Duodenal mucosa (tissue), 2 donors: ENCODE measurements at regions not wholly inside any gene's neighbourhood (a gene's known extent, or its start where the extent isn't known, plus 50 kb on each side); places are given as distances from the start of the nearest gene placed in this dataset.

Source experiments
- H3K27ac ChIP-seq: one replicate; pipeline ENCODE4 v1.7.0; 2013; ENCODE audit warnings: low read depth, low read length
- H3K27me3 ChIP-seq, 2 donors: one replicate each; pipeline ENCODE4 v1.7.0; 2013; ENCODE audit warnings: low read length in 2 of 2, control low read depth in 1 of 2; ENCODE audit not compliant: insufficient read depth in 2 of 2, control insufficient read depth in 1 of 2
- H3K36me3 ChIP-seq, 2 donors: one replicate each; pipeline ENCODE4 v1.7.0; 2013; ENCODE audit warnings: low read length in 2 of 2, control low read depth in 1 of 2; ENCODE audit not compliant: insufficient read depth in 2 of 2, control insufficient read depth in 1 of 2
- H3K4me1 ChIP-seq, 2 donors: one replicate each; pipeline ENCODE4 v1.7.0; 2013; ENCODE audit warnings: low read length in 2 of 2, control low read depth in 1 of 2; ENCODE audit not compliant: insufficient read depth in 2 of 2, control insufficient read depth in 1 of 2
- H3K4me3 ChIP-seq, 2 donors: one replicate each; pipeline ENCODE4 v1.7.0; 2013; ENCODE audit warnings: low read length in 2 of 2, low read depth in 1 of 2
- H3K9ac ChIP-seq, 2 donors: one replicate each; pipeline ENCODE4 v1.7.0; 2013; ENCODE audit warnings: low read length in 2 of 2, low read depth in 1 of 2
- H3K9me3 ChIP-seq, 2 donors: one replicate each; pipeline ENCODE4 v1.7.0; 2013; ENCODE audit warnings: low read length in 2 of 2, control low read depth in 1 of 2; ENCODE audit not compliant: control insufficient read depth in 1 of 2

GRCh38 chr2:236700703-236701102, 131.1 kb downstream of the ACKR3 start:
- H3K36me3 ChIP-seq, result no peaks in the 10 kb centered on the region
- H3K9me3 ChIP-seq, result no peaks in the 10 kb centered on the region
- H3K4me1 ChIP-seq, result no peaks in the 10 kb centered on the region
- no peaks in the 10 kb centered on the region for H3K27me3 ChIP-seq
- H3K4me3 ChIP-seq, result no peak overlapping the region
- no peak overlapping the region for H3K9ac ChIP-seq
- H3K27ac ChIP-seq, result no peak overlapping the region

- Histone ChIP-seq H3K4me3 (no peak overlapping the region), H3K27me3 (no peaks in the 10 kb centered on the region), H3K9me3 (no peaks in the 10 kb centered on the region), H3K9ac (no peak overlapping the region), H3K36me3 (no peaks in the 10 kb centered on the region), H3K27ac (no peak overlapping the region), H3K4me1 (no peaks in the 10 kb centered on the region)
These were observed 133.2 kb downstream of the ACKR3 start for GRCh38 chr2:236702657-236703372.

- H3K9me3 ChIP-seq, result no peaks in the 10 kb centered on the region
- no peak overlapping the region for H3K9ac ChIP-seq
These were observed 133.7 kb downstream of the ACKR3 start for GRCh38 chr2:236703373-236703709.

GRCh38 chr2:236703906-236704305, 134.3 kb downstream of the ACKR3 start:
- Histone ChIP-seq H3K27ac (no peak overlapping the region), H3K27me3 (no peaks in the 10 kb centered on the region), H3K4me1 (no peaks in the 10 kb centered on the region), H3K36me3 (no peaks in the 10 kb centered on the region), H3K9ac (no peak overlapping the region), H3K9me3 (no peaks in the 10 kb centered on the region), H3K4me3 (no peak overlapping the region)

More at GRCh38 chr2:236703373-236703709, 133.7 kb downstream of the ACKR3 start:
- H3K36me3 ChIP-seq, result no peaks in the 10 kb centered on the region
- no peaks in the 10 kb centered on the region for H3K4me1 ChIP-seq
- H3K27ac ChIP-seq, result no peak overlapping the region
- H3K27me3 ChIP-seq, result no peaks in the 10 kb centered on the region
- no peak overlapping the region for H3K4me3 ChIP-seq

- Histone ChIP-seq H3K27me3 (no peaks in the 10 kb centered on the region), H3K36me3 (no peaks in the 10 kb centered on the region), H3K4me1 (no peaks in the 10 kb centered on the region), H3K4me3 (no peak overlapping the region), H3K9ac (no peak overlapping the region), H3K27ac (no peak overlapping the region), H3K9me3 (no peaks in the 10 kb centered on the region)
These were observed 135.3 kb downstream of the ACKR3 start for GRCh38 chr2:236704887-236705286.

- no peak overlapping the region for H3K27ac ChIP-seq
- no peaks in the 10 kb centered on the region for H3K4me1 ChIP-seq
These were observed 135.9 kb downstream of the ACKR3 start for GRCh38 chr2:236705295-236706105.

GRCh38 chr2:236706288-236706687, 136.7 kb downstream of the ACKR3 start:
- H3K4me3 ChIP-seq, result no peak overlapping the region
- H3K4me1 ChIP-seq, result no peaks in the 10 kb centered on the region
- no peaks in the 10 kb centered on the region for H3K36me3 ChIP-seq
- no peaks in the 10 kb centered on the region for H3K27me3 ChIP-seq
- H3K27ac ChIP-seq, result no peak overlapping the region
- H3K9ac ChIP-seq, result no peak overlapping the region
- no peaks in the 10 kb centered on the region for H3K9me3 ChIP-seq

More at GRCh38 chr2:236705295-236706105, 135.9 kb downstream of the ACKR3 start:
- H3K4me3 ChIP-seq, result no peak overlapping the region
- H3K9ac ChIP-seq, result no peak overlapping the region
- no peaks in the 10 kb centered on the region for H3K27me3 ChIP-seq
- H3K36me3 ChIP-seq, result no peaks in the 10 kb centered on the region
- H3K9me3 ChIP-seq, result no peaks in the 10 kb centered on the region

GRCh38 chr2:236706803-236707202, 137.2 kb downstream of the ACKR3 start:
- Histone ChIP-seq H3K9me3 (no peaks in the 10 kb centered on the region), H3K9ac (no peak overlapping the region), H3K36me3 (no peaks in the 10 kb centered on the region), H3K27me3 (no peaks in the 10 kb centered on the region), H3K4me3 (no peak overlapping the region), H3K4me1 (no peaks in the 10 kb centered on the region), H3K27ac (no peak overlapping the region)

GRCh38 chr2:236711440-236711839, 141.8 kb downstream of the ACKR3 start:
- Histone ChIP-seq H3K27me3 (no peaks in the 10 kb centered on the region), H3K9me3 (no peaks in the 10 kb centered on the region), H3K4me3 (no peak overlapping the region), H3K4me1 (peaks cover 0 to 6% of the 10 kb centered on the region in 2 donors), H3K36me3 (no peaks in the 10 kb centered on the region), H3K9ac (no peak overlapping the region), H3K27ac (no peak overlapping the region)

GRCh38 chr2:236712304-236712703, 142.7 kb downstream of the ACKR3 start:
- peaks cover 0 to 6% of the 10 kb centered on the region in 2 donors for H3K4me1 ChIP-seq
- no peaks in the 10 kb centered on the region for H3K27me3 ChIP-seq
- H3K27ac ChIP-seq, result no peak overlapping the region
- H3K4me3 ChIP-seq, result no peak overlapping the region
- H3K36me3 ChIP-seq, result no peaks in the 10 kb centered on the region
- H3K9me3 ChIP-seq, result no peaks in the 10 kb centered on the region
- no peak overlapping the region for H3K9ac ChIP-seq
